Activated naive CD4-positive, alpha-beta T cell treated with anti-CD3 and anti-CD28 coated beads, Interleukin-2, amount 50 U/mL, for 24 hours (primary cell): ENCODE measurements at regions not wholly inside any gene's neighbourhood (a gene's known extent, or its start where the extent isn't known, plus 50 kb on each side); places are given as distances from the start of the nearest gene placed in this dataset.

Source experiments
- H3K27ac Mint-ChIP-seq: one replicate; pipeline ENCODE4 v1.8.0; 2021; ENCODE audit warnings: mild to moderate bottlenecking, mixed read lengths
- H3K27me3 Mint-ChIP-seq: one replicate; pipeline ENCODE4 v1.8.0; 2021; ENCODE audit warnings: mixed read lengths
- H3K36me3 Mint-ChIP-seq: one replicate; pipeline ENCODE4 v1.8.0; 2021; ENCODE audit warnings: mixed read lengths
- H3K4me1 Mint-ChIP-seq: one replicate; pipeline ENCODE4 v1.8.0; 2021; ENCODE audit warnings: mixed read lengths
- H3K4me3 Mint-ChIP-seq: one replicate; pipeline ENCODE4 v1.8.0; 2021; ENCODE audit warnings: mild to moderate bottlenecking, mixed read lengths
- H3K9me3 Mint-ChIP-seq: one replicate; pipeline ENCODE4 v1.8.0; 2021; ENCODE audit warnings: mixed read lengths

DNA sequence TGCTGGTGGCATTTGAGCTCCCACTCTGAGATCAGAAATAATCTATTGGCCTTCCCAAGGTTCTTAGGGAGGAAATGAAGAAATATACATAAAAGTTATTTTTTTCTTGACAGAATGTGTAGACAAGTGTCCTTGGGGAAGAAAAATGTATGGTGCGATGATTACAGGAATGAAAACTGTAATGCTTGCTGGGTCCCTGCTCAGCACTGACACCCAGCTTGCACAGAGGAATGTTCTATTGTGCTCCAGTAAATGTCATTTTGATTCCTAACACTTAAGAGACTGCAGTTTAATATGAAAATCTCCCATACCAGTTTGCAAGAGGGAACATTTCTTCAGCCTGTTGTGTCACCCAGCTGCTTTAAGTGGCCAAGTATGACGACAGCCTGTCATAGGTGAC is 271.3 kb upstream of the TPM1 start:
- H3K27ac Mint-ChIP-seq, result no peak overlapping the region
- no peak overlapping the region for H3K4me3 Mint-ChIP-seq
- H3K27me3 Mint-ChIP-seq, result no peaks in the 10 kb centered on the region
- no peaks in the 10 kb centered on the region for H3K36me3 Mint-ChIP-seq
- H3K4me1 Mint-ChIP-seq, result no peaks in the 10 kb centered on the region
- no peaks in the 10 kb centered on the region for H3K9me3 Mint-ChIP-seq

DNA sequence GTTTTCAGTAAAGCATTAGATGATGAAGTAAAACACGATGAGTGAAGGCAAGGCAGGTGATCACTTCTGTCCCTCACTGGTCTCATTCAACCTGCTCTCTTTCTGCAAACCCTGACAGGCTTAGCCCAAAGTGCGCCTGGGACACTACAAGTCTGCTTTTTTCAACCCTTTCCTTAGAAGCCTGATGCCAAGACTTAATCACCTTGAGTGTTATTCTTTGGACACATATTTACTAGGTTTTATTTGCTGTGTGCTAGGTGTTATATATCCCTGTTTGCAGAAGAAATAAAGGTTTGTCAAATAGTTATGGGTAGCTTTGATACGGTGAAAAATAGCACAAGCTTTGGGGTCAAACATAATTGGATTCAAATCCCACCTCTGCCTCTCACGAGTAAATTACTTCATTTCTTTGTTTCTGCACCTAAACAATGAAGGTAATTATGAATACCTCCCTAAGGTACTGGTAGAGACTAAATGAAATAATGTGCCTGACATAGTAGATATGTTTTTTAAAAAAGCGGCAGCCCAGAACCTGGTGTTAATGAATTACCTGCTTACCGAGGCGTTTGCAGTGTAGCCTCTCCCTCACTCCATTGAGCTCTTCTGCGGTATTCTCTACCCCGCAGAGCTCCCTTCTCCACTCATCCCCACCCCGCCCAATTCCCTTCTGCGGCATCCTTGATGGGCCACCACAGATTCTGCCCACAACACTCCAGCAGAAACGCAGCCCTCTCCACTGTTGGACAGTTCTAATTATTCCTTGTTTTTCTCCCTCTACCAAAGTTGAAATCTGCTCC is 269.0 kb upstream of the TPM1 start:
- Mint-ChIP-seq H3K9me3 (no peaks in the 10 kb centered on the region), H3K27me3 (no peaks in the 10 kb centered on the region), H3K36me3 (no peaks in the 10 kb centered on the region), H3K4me3 (no peak overlapping the region), H3K4me1 (no peaks in the 10 kb centered on the region), H3K27ac (no peak overlapping the region)

GRCh38 chr15:62775932-62776331 is 266.6 kb upstream of the TPM1 start:
- Mint-ChIP-seq H3K36me3 (no peaks in the 10 kb centered on the region), H3K9me3 (no peaks in the 10 kb centered on the region), H3K27me3 (no peaks in the 10 kb centered on the region), H3K4me1 (no peaks in the 10 kb centered on the region), H3K4me3 (no peak overlapping the region), H3K27ac (no peak overlapping the region)

DNA sequence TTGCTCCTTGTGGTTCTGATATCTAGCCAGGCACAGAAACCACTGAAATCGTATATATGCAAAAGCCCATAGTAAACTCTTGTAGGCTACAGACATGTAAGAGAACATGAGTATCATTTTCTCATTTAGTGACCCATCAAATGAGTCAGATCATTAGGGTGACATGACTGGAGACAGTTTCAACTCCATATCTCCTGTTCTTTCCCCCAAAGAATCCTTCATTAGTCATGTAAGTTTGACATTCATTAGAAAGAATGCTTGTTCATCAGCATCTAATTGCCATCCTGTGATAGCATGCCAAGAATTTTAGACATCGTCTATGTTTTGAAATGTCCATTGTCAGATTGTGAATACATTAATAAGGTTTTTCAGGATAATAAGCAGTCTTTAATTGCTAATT is 264.9 kb upstream of the TPM1 start:
- Mint-ChIP-seq H3K27ac (no peak overlapping the region), H3K27me3 (no peaks in the 10 kb centered on the region), H3K36me3 (no peaks in the 10 kb centered on the region), H3K4me3 (no peak overlapping the region), H3K4me1 (no peaks in the 10 kb centered on the region), H3K9me3 (no peaks in the 10 kb centered on the region)

- Mint-ChIP-seq H3K27ac (no peak overlapping the region), H3K4me1 (no peaks in the 10 kb centered on the region), H3K27me3 (no peaks in the 10 kb centered on the region), H3K36me3 (no peaks in the 10 kb centered on the region), H3K4me3 (no peak overlapping the region), H3K9me3 (no peaks in the 10 kb centered on the region)
Measured at GRCh38 chr15:62779036-62779770, 263.3 kb upstream of the TPM1 start.

DNA sequence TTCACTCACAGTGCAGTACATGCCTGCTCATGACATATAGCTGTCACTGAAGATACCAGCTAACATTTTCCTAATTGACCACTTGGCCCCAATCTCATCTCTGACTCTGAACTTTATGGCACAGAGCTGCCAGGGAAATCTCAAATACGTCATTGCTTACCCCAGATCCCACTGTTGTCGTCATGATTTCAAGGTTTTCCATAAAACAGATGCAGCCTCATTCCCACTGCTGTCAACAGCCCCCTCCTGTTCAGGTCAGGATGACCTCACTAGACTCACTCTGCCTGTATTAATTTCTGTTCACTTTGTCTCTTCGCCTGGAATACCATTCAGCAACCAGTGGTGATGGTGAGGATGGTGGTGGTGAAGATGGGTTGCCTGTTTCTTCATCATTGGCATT is 262.6 kb upstream of the TPM1 start:
- H3K27ac Mint-ChIP-seq, result no peak overlapping the region
- H3K36me3 Mint-ChIP-seq, result no peaks in the 10 kb centered on the region
- no peaks in the 10 kb centered on the region for H3K4me1 Mint-ChIP-seq
- H3K9me3 Mint-ChIP-seq, result no peaks in the 10 kb centered on the region
- no peaks in the 10 kb centered on the region for H3K27me3 Mint-ChIP-seq
- no peak overlapping the region for H3K4me3 Mint-ChIP-seq

DNA sequence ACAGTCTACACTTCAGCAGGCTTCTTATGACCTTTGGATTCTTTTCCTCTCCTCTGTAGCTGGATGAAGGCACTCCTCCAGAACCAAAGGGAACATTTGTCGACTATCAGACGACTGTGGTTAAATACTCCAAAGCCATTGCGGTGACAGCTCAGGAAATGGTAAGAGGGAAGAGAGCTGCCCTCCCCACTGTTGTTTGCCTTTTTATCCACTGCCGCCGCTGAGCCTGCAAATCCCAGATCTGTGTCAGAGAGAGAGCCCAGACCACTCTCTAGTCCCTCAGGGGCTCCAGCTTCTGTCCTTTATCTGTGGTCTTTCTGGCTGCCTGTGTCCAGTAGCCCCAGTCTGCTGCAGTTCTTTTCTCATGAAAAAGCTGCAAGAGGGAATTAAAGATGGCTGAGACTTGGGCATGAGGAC is 261.5 kb upstream of the TPM1 start:
- Mint-ChIP-seq H3K9me3 (no peaks in the 10 kb centered on the region), H3K27ac (no peak overlapping the region), H3K36me3 (no peaks in the 10 kb centered on the region), H3K27me3 (no peaks in the 10 kb centered on the region), H3K4me1 (no peaks in the 10 kb centered on the region), H3K4me3 (no peak overlapping the region)

- H3K36me3 Mint-ChIP-seq, result no peaks in the 10 kb centered on the region
- H3K27me3 Mint-ChIP-seq, result no peaks in the 10 kb centered on the region
- H3K9me3 Mint-ChIP-seq, result no peaks in the 10 kb centered on the region
- no peak overlapping the region for H3K4me3 Mint-ChIP-seq
- H3K27ac Mint-ChIP-seq, result no peak overlapping the region
- no peaks in the 10 kb centered on the region for H3K4me1 Mint-ChIP-seq
Measured at GRCh38 chr15:62782071-62782841, 260.3 kb upstream of the TPM1 start.

GRCh38 chr15:62782896-62783295 is 259.7 kb upstream of the TPM1 start:
- no peak overlapping the region for H3K27ac Mint-ChIP-seq
- no peaks in the 10 kb centered on the region for H3K27me3 Mint-ChIP-seq
- no peaks in the 10 kb centered on the region for H3K36me3 Mint-ChIP-seq
- no peak overlapping the region for H3K4me3 Mint-ChIP-seq
- no peaks in the 10 kb centered on the region for H3K4me1 Mint-ChIP-seq
- H3K9me3 Mint-ChIP-seq, result no peaks in the 10 kb centered on the region

DNA sequence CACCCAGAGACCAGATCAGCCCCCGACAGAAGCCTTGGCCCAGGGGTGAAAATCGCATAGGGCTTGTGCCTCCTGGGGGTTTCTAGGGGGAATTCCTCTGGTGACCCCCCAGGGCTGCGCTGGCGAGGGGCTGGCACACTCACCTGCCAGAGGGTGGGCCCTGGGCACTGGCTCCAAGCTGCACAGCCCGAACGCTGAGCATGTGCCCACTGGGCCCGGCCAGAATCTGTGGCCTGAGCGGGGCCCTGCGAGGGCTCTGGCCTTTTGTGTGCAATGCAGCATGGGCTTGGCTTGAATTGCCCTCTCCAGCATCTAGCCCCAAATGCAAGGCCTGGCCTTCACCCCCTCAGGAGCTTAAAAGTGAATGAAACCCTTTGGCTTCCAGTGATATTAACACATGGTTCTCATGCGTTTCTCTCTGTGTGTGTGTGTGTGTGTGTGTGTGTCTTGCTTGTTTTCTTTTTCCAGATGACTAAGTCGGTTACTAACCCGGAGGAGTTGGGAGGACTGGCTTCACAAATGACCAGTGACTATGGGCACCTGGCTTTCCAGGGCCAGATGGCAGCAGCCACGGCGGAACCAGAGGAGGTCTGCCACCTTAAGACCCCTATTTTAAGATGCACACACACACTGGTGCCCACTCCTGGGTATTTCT is 259.1 kb upstream of the TPM1 start:
- Mint-ChIP-seq H3K4me3 (no peak overlapping the region), H3K9me3 (no peaks in the 10 kb centered on the region), H3K4me1 (no peaks in the 10 kb centered on the region), H3K27me3 (no peaks in the 10 kb centered on the region), H3K27ac (no peak overlapping the region), H3K36me3 (no peaks in the 10 kb centered on the region)

GRCh38 chr15:62785881-62786828 is 256.4 kb upstream of the TPM1 start:
- no peaks in the 10 kb centered on the region for H3K9me3 Mint-ChIP-seq

DNA sequence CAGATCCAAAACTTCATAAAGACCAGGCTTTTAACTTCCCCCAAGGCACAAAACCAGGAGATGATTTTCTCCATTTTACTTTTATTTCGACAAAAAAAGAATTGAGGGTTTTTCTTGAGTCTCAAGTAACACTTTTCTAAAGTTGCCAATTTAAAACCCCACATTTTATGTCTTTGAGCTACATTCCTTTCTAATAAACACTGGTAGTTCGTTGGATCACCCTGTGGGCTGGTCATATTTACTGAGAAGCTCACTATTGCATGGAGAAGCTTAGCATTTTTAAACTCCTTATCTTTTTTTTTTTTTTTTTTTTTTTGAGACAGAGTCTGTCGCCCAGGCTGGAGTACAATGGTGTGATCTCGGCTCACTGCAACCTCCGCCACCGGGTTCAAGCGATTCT is 255.1 kb upstream of the TPM1 start:
- H3K27me3 Mint-ChIP-seq, result no peaks in the 10 kb centered on the region
- no peak overlapping the region for H3K27ac Mint-ChIP-seq
- H3K4me1 Mint-ChIP-seq, result no peaks in the 10 kb centered on the region
- no peaks in the 10 kb centered on the region for H3K9me3 Mint-ChIP-seq
- H3K4me3 Mint-ChIP-seq, result no peak overlapping the region
- H3K36me3 Mint-ChIP-seq, result no peaks in the 10 kb centered on the region

More at GRCh38 chr15:62785881-62786828, 256.4 kb upstream of the TPM1 start:
- Mint-ChIP-seq H3K27me3 (no peaks in the 10 kb centered on the region), H3K27ac (no peak overlapping the region), H3K4me1 (no peaks in the 10 kb centered on the region), H3K36me3 (no peaks in the 10 kb centered on the region), H3K4me3 (no peak overlapping the region)

GRCh38 chr15:62788224-62788623 is 254.3 kb upstream of the TPM1 start:
- Mint-ChIP-seq H3K27me3 (no peaks in the 10 kb centered on the region), H3K27ac (no peak overlapping the region), H3K4me1 (no peaks in the 10 kb centered on the region), H3K9me3 (no peaks in the 10 kb centered on the region), H3K36me3 (no peaks in the 10 kb centered on the region), H3K4me3 (no peak overlapping the region)

DNA sequence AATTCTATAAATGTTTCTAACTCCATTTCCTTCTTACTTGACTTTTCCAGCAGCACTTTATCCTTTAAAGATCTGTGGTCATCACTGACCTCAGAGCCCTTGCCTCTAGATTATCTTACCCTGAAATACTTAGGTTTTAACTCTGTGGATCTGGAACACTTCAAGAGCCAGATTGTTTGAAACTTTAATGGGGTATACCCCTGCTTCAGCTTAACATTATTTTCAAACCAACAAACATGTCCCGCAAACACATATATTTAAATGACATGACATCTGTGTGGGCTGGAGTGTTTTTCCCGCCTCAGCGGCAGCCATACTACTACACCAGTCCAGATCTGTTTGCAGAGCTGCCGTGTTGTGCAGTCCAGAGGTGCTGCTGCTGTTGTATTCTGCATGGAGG is 252.0 kb upstream of the TPM1 start:
- no peaks in the 10 kb centered on the region for H3K4me1 Mint-ChIP-seq
- H3K27me3 Mint-ChIP-seq, result no peaks in the 10 kb centered on the region
- no peak overlapping the region for H3K27ac Mint-ChIP-seq
- H3K4me3 Mint-ChIP-seq, result no peak overlapping the region
- no peaks in the 10 kb centered on the region for H3K36me3 Mint-ChIP-seq
- no peaks in the 10 kb centered on the region for H3K9me3 Mint-ChIP-seq

GRCh38 chr15:62791694-62792093 is 250.9 kb upstream of the TPM1 start:
- Mint-ChIP-seq H3K27ac (no peak overlapping the region), H3K27me3 (no peaks in the 10 kb centered on the region), H3K4me1 (no peaks in the 10 kb centered on the region), H3K4me3 (no peak overlapping the region), H3K9me3 (no peaks in the 10 kb centered on the region), H3K36me3 (no peaks in the 10 kb centered on the region)
